Ishikawa (cell line): ENCODE measurements at regions not wholly inside any gene's neighbourhood (a gene's known extent, or its start where the extent isn't known, plus 50 kb on each side); places are given as distances from the start of the nearest gene placed in this dataset.

Experiments used
- CEBPB ChIP-seq: IDR thresholded peaks from 2 replicates; pipeline ENCODE4 v1.6.1; 2012
- CREB1 ChIP-seq: IDR thresholded peaks from 2 replicates; pipeline ENCODE4 v1.6.1; 2012; ENCODE audit warnings: low read depth
- EGR1 ChIP-seq: IDR thresholded peaks from 2 replicates; pipeline ENCODE4 v1.6.1; 2012
- EP300 ChIP-seq: IDR thresholded peaks from 2 replicates; pipeline ENCODE4 v1.6.1; 2012; ENCODE audit warnings: borderline replicate concordance
- FOXM1 ChIP-seq: IDR thresholded peaks from 2 replicates; pipeline ENCODE4 v1.6.1; 2012; ENCODE audit warnings: low read depth, borderline replicate concordance
- NFIC ChIP-seq: IDR thresholded peaks from 2 replicates; pipeline ENCODE4 v1.6.1; 2012
- RAD21 ChIP-seq: IDR thresholded peaks from 2 replicates; pipeline ENCODE4 v1.6.1; 2012; ENCODE audit warnings: low read depth
- TAF1 ChIP-seq: IDR thresholded peaks from 2 replicates; pipeline ENCODE4 v1.6.1; 2012; ENCODE audit warnings: low read depth, mild to moderate bottlenecking
- TCF12 ChIP-seq: IDR thresholded peaks from 2 replicates; pipeline ENCODE4 v1.6.1; 2012; ENCODE audit warnings: low read depth
- TEAD4 ChIP-seq: IDR thresholded peaks from 2 replicates; pipeline ENCODE4 v1.6.1; 2012
- YY1 ChIP-seq: IDR thresholded peaks from 2 replicates; pipeline ENCODE4 v1.6.1; 2012; ENCODE audit warnings: low read depth
- ZBTB7A ChIP-seq: IDR thresholded peaks from 2 replicates; pipeline ENCODE4 v1.6.1; 2012; ENCODE audit warnings: low read depth
- TF ChIP-seq, protein P1 (sequence below): IDR thresholded peaks from 2 replicates; pipeline ENCODE4 v1.6.1; 2012; ENCODE audit warnings: low read depth, mild to moderate bottlenecking
- TF ChIP-seq, protein P2 (sequence below): IDR thresholded peaks from 2 replicates; pipeline ENCODE4 v1.6.1; 2012
- TF ChIP-seq, protein P3 (sequence below): IDR thresholded peaks from 2 replicates; pipeline ENCODE4 v1.6.1; 2012

DNA sequence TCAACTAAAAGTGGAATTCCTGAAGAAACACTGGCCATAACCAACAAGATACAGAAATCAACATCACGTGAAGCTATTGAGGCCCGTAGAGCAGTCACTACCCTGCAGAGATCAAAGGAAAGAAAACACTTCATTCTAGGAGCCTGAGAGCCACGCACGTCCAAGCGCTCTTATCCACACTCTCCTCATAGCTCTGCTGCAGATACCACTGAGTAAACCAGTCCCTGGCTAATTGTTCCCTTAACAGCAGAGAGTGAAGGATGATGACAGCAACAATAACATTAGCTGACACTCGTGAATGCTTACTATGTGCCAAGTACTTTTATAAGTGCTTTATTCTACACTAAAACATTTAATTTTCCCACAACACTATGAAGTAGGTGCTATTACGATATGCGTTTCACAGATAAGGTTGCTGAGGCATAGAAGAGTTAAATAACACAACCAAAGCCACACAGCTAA is 271.0 kb upstream of the GADL1 start:
- TF ChIP-seq NFIC (no peak), TEAD4 (no peak), RAD21 (no peak), CEBPB (no peak), ZBTB7A (no peak), EP300 (no peak), CREB1 (no peak), TAF1 (no peak), EGR1 (no peak), FOXM1 (no peak), YY1 (no peak), TCF12 (no peak)
- TF ChIP-seq, protein P1, sequence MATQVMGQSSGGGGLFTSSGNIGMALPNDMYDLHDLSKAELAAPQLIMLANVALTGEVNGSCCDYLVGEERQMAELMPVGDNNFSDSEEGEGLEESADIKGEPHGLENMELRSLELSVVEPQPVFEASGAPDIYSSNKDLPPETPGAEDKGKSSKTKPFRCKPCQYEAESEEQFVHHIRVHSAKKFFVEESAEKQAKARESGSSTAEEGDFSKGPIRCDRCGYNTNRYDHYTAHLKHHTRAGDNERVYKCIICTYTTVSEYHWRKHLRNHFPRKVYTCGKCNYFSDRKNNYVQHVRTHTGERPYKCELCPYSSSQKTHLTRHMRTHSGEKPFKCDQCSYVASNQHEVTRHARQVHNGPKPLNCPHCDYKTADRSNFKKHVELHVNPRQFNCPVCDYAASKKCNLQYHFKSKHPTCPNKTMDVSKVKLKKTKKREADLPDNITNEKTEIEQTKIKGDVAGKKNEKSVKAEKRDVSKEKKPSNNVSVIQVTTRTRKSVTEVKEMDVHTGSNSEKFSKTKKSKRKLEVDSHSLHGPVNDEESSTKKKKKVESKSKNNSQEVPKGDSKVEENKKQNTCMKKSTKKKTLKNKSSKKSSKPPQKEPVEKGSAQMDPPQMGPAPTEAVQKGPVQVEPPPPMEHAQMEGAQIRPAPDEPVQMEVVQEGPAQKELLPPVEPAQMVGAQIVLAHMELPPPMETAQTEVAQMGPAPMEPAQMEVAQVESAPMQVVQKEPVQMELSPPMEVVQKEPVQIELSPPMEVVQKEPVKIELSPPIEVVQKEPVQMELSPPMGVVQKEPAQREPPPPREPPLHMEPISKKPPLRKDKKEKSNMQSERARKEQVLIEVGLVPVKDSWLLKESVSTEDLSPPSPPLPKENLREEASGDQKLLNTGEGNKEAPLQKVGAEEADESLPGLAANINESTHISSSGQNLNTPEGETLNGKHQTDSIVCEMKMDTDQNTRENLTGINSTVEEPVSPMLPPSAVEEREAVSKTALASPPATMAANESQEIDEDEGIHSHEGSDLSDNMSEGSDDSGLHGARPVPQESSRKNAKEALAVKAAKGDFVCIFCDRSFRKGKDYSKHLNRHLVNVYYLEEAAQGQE = no peak
- TF ChIP-seq, protein P2, sequence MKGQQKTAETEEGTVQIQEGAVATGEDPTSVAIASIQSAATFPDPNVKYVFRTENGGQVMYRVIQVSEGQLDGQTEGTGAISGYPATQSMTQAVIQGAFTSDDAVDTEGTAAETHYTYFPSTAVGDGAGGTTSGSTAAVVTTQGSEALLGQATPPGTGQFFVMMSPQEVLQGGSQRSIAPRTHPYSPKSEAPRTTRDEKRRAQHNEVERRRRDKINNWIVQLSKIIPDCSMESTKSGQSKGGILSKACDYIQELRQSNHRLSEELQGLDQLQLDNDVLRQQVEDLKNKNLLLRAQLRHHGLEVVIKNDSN = no peak
- TF ChIP-seq, protein P3, sequence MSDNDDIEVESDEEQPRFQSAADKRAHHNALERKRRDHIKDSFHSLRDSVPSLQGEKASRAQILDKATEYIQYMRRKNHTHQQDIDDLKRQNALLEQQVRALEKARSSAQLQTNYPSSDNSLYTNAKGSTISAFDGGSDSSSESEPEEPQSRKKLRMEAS = no peak

DNA sequence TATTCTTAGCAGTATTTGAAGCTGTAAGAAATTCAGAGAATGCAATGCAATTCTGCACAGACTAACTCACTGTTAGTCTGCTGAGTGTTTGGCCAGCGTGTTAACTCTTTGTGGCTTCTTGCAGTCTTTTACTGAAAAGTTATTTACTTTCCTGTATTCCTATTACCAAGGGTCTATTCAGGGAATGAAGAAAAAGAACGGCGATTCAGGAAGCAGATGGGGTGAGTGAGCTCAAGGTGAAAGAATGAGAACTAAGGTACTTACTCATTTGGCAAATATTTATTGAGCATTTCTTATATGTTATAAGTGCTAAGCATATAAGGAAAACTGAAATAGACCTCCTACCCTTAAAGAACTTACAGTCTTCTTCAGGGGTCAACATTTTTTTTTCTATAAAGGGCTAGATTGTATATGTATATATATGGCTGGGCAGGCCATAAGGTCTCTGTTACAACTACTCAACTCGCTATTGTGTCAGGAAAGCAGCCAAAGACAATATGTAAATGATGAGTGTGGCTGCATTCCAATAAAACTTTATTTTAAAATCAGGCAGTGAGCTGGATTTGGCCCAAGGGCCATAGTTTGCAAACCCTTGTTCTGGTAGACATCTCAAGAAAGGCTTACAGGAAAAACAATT is 271.9 kb upstream of the GADL1 start:
- no peak for TF ChIP-seq CEBPB
- TF ChIP-seq, protein P2 = no peak
- TF ChIP-seq NFIC = peak; percentile 29; the same call in 1 of the 2 replicates

DNA sequence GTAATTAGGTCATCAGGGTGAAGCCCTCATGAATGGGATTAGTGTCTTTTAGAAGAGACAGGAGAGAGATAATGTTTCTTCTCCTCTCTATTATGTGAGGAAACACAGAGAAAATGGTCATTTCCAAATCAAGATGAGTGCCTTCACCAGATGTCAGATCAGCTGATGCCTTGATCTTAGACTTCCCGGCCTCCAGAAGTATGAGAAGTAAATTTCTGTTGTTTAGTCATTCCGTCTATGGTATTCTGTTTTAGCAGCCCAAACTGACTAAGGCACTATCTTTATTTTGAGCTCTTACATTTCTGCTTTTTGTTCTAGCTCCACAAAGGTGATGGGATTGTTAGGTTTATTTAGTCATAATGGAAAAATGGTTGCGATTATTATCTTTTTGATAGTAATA is 273.2 kb upstream of the GADL1 start:
- TF ChIP-seq, protein P3 = no peak
- TF ChIP-seq FOXM1 (no peak), CREB1 (no peak), EP300 (no peak), EGR1 (no peak), CEBPB (no peak), TAF1 (no peak), NFIC (no peak)
- TF ChIP-seq, protein P2 = no peak

DNA sequence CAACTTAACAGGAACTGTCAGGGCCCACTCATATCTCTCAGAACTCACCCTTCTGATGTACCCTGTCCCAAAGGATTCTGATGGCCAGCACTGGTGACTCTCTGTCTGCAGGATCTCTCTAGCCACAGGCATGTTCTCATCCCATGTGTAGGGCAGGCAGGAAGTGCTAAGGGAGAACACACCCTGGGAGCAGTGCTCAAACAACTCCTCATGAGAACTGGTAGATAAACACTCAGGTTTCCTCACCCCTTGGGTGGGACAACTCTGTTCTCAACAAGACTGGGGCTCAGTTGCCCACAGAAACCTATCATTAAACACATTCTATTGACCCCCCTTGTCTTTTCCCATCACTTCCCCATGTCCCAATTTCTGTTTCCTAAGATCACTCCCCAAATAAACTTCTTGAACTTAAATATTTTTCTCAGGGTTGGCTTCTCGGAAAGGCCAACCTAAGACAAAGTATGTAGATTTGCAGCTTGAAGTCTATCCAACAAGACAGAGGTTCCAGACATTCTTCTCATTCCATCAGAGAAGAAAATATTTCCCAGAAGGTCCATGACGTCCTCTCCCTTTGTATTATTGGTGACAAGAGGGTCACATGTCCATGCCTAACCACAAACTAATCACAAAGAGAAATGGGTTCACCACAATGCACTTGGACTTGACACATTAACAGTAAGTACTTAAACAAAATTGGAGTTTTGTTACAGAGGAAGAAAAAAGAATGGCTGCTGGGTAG is 276.6 kb upstream of the GADL1 start:
- TF ChIP-seq, protein P2 = peak; percentile 84
- TF ChIP-seq, protein P3 = no peak
- peak; percentile 69 for TF ChIP-seq TEAD4

DNA sequence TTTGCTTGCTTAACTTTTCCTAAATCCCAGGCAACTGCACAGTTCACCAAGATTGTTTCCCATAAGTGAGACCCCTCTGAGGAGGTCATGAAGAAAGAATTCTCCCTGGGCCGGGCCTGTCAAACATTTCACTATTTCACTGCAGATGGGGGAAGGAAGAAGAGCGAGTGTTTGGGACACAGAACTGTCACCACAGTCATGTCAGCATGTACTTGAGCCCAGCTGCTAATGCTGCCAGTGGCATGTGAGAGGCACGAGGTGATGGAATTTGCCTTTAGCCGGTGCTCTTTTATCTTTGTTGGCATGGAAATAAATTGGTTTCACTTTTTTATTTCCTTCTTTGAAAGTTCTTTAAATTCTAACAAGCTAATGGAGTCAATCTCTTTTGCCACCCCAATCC is 277.9 kb upstream of the GADL1 start:
- TF ChIP-seq TCF12 (no peak), EP300 (no peak), EGR1 (no peak), TAF1 (no peak), FOXM1 (no peak), ZBTB7A (no peak)
- TF ChIP-seq, protein P3 = no peak

DNA sequence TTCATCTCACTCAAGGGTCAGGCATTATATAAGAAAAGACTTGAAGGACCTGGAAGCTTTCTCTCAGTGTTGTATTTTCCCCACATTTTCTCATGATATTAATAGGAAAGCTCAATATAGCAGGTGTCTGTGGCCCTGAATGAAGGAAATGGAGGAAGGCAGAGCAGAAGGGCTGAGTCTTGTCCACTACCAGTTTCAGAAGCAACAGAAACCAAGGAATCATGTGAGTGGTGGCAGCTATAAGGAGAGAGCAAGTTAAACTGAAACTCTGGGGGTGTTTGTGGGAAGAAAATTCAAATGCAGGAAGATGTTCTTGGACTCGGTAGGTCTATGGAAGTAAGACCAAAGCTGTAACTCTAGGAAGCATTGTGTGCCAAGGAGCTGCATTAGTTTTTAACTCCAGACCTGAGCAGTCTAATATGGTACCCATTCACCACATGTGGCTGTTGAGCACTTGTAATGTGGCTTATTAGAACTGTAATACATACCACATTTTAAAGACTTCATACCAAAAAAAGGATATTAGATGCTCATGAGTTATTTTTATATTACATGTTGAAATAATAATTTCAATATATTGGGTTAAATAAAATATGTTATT is 278.8 kb upstream of the GADL1 start:
- no peak for TF ChIP-seq ZBTB7A

DNA sequence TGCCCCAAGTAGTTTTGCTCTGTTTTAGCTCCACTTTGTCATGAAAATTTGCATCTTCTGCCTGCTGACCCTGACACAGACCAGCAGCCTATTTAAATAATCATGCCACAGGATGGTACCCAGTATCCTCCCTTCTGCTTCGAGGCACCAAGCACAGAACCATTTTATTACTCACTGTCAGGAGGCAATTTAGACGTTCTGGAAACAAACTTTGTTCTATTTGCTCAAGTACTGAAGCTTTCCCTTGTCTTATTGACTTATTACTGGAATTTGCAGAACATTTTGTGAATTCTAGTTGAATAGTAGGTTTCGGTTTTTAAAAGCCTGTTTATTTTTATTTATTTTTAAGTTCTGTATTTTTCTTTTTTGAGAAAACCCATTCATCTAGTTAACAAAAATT is 279.6 kb upstream of the GADL1 start:
- TF ChIP-seq NFIC (no peak), RAD21 (no peak)
